ENCODE measurements at regions not wholly inside any gene's neighbourhood (a gene's known extent, or its start where the extent isn't known, plus 50 kb on each side); places are given as distances from the start of the nearest gene placed in this dataset.

DNA sequence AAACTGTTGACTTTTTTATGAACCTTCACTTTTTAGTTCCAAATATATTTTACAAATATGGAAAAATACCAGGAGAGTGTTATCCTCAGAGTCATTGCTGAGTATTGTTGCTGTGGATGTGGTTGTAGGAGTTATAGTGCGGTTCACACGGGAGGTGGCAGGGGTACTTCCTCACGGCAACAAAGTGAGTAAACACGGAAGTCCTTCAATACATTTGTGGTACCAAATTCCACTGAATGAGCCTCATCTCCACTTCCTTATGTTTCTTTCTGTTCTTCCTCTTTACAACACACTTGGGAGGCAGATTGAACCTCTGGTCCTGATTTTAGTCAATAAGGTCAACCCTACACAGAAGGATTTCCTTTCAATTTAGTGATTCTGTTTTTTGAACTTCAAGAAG, 371.8 kb downstream of the BTBD3 start:
- POLR2A ChIA-PET: no interaction called here
- no peak for DNase-seq (ENCODE audit: extremely low spot score)
- CTCF ChIA-PET: no interaction called here
- no peak for TF ChIP-seq CTCF (IDR thresholded peaks at IDR 0.05; ENCODE audit: control extremely low read depth, extremely low read depth, low read depth, missing control alignments)

GRCh38 chr20:12291386-12291785, 373.7 kb downstream of the BTBD3 start:
- no peak for DNase-seq (ENCODE audit: extremely low spot score)
- ChIA-PET POLR2A (no interaction called here), CTCF (no interaction called here)
- TF ChIP-seq CTCF (IDR thresholded peaks at IDR 0.05; ENCODE audit: control extremely low read depth, extremely low read depth, low read depth, missing control alignments): no peak

GRCh38 chr20:12293900-12294299, 376.2 kb downstream of the BTBD3 start:
- no peak for TF ChIP-seq CTCF (IDR thresholded peaks at IDR 0.05; ENCODE audit: control extremely low read depth, extremely low read depth, low read depth, missing control alignments)
- no peak for DNase-seq (ENCODE audit: extremely low spot score)
- POLR2A ChIA-PET: no interaction called here
- CTCF ChIA-PET: no interaction called here

- CTCF ChIA-PET: no interaction called here
- DNase-seq (ENCODE audit: extremely low spot score): no peak
- POLR2A ChIA-PET: no interaction called here
- no peak for TF ChIP-seq CTCF (IDR thresholded peaks at IDR 0.05; ENCODE audit: control extremely low read depth, extremely low read depth, low read depth, missing control alignments)
Observed at GRCh38 chr20:12294678-12295077, 377.0 kb downstream of the BTBD3 start.

- CTCF ChIA-PET: no interaction called here
- no peak for DNase-seq (ENCODE audit: extremely low spot score)
- POLR2A ChIA-PET: no interaction called here
- TF ChIP-seq CTCF (IDR thresholded peaks at IDR 0.05; ENCODE audit: control extremely low read depth, extremely low read depth, low read depth, missing control alignments): no peak
Observed at GRCh38 chr20:12305188-12305950, 387.7 kb downstream of the BTBD3 start.

DNA sequence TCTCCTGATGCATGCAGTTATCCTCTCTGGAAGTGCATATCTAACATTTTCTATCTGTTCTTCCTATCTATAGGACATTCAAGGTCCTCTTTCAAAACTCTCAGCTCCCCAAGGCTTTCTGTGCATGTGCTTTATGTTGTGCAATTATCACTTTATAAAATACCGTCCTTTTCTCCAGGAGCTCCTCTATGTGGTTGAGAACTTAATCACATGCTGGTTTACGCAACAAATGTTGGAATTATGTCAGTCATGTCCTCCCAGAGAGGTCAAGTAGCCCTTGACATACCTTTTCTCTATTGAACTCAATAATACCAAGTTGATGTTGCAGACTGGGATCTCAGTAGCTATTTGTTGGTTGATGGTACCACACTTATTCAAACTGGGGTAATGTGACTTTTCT, 388.4 kb downstream of the BTBD3 start:
- POLR2A ChIA-PET: no interaction called here
- TF ChIP-seq CTCF (IDR thresholded peaks at IDR 0.05; ENCODE audit: control extremely low read depth, extremely low read depth, low read depth, missing control alignments): no peak
- DNase-seq (ENCODE audit: extremely low spot score): no peak
- CTCF ChIA-PET: no interaction called here

Data from GM10248 (cell line).